Liver (tissue), 8 donors: ENCODE measurements at regions not wholly inside any gene's neighbourhood (a gene's known extent, or its start where the extent isn't known, plus 50 kb on each side); places are given as distances from the start of the nearest gene placed in this dataset.

ENCODE experiments used
- DNase-seq: peaks from one replicate; pipeline ENCODE4 v3.0.0-alpha.2; 2017; ENCODE audit warnings: low spot score
- H3K27ac ChIP-seq, 2 donors: one replicate each; pipeline ENCODE4 v1.7.0; 2013; ENCODE audit warnings: inconsistent platforms in 2 of 2, low read length in 2 of 2, control low read depth in 1 of 2, low read depth in 1 of 2, mild to moderate bottlenecking in 1 of 2
- H3K27me3 ChIP-seq, 4 donors: one replicate each; pipeline versions ENCODE4 v1.6.1 to v1.7.0; 2013; ENCODE audit warnings: low read length in 3 of 4, inconsistent platforms in 1 of 4, mild to moderate bottlenecking in 1 of 4, moderate library complexity in 1 of 4; ENCODE audit not compliant: control insufficient read depth in 4 of 4, insufficient read depth in 4 of 4
- H3K36me3 ChIP-seq, 4 donors: one replicate each; pipeline versions ENCODE4 v1.6.1 to v1.7.0; 2013; ENCODE audit warnings: low read length in 3 of 4, mild to moderate bottlenecking in 3 of 4, low read depth in 1 of 4, moderate library complexity in 1 of 4; ENCODE audit not compliant: control insufficient read depth in 4 of 4, insufficient read depth in 3 of 4
- H3K4me1 ChIP-seq, 4 donors: one replicate each; pipeline versions ENCODE4 v1.6.1 to v1.7.0; 2013; ENCODE audit warnings: low read length in 3 of 4, mild to moderate bottlenecking in 3 of 4, moderate library complexity in 1 of 4; ENCODE audit not compliant: control insufficient read depth in 4 of 4, insufficient read depth in 4 of 4
- H3K4me3 ChIP-seq, 3 donors: one replicate each; pipeline versions ENCODE4 v1.6.1 to v1.7.0; 2013; ENCODE audit warnings: low read length in 3 of 3, control low read depth in 1 of 3, low read depth in 1 of 3, mild to moderate bottlenecking in 1 of 3
- H3K9ac ChIP-seq, 2 donors: one replicate each; pipeline ENCODE4 v1.7.0; 2013; ENCODE audit warnings: low read length in 2 of 2, mild to moderate bottlenecking in 2 of 2, moderate library complexity in 2 of 2, control low read depth in 1 of 2, low read depth in 1 of 2
- H3K9me3 ChIP-seq, 4 donors: one replicate each; pipeline versions ENCODE4 v1.6.1 to v1.7.0; 2013; ENCODE audit warnings: low read length in 3 of 4; ENCODE audit not compliant: control insufficient read depth in 4 of 4
- EGR1 ChIP-seq, 2 donors: IDR thresholded peaks; 2 replicates each; pipeline ENCODE4 v1.6.1; 2016 to 2018; ENCODE audit warnings: antibody characterized with exemption in 2 of 2, low read depth in 2 of 2
- FOXA1 ChIP-seq: IDR thresholded peaks from 2 replicates; pipeline ENCODE4 v1.6.1; 2016; ENCODE audit warnings: antibody characterized with exemption
- FOXA2 ChIP-seq: IDR thresholded peaks from 2 replicates; pipeline ENCODE4 v1.6.1; 2016; ENCODE audit warnings: antibody characterized with exemption
- GABPA ChIP-seq, 2 donors: IDR thresholded peaks in 1 of 2; conservative IDR thresholded peaks in 1 of 2; 2 replicates each; pipeline ENCODE4 v1.6.1; 2016; ENCODE audit warnings: antibody characterized with exemption in 2 of 2, mild to moderate bottlenecking in 1 of 2, moderate library complexity in 1 of 2
- HNF4A ChIP-seq, 2 donors: conservative IDR thresholded peaks; 2 replicates each; pipeline ENCODE4 v1.6.1; 2016; ENCODE audit warnings: antibody characterized with exemption in 2 of 2, mild to moderate bottlenecking in 2 of 2
- HNF4G ChIP-seq: IDR thresholded peaks from 2 replicates; pipeline ENCODE4 v1.6.1; 2016; ENCODE audit warnings: antibody characterized with exemption
- JUND ChIP-seq, 2 donors: IDR thresholded peaks; 2 replicates each; pipeline ENCODE4 v1.6.1; 2016; ENCODE audit warnings: antibody characterized with exemption in 2 of 2
- NR2F2 ChIP-seq: IDR thresholded peaks from 2 replicates; pipeline ENCODE4 v1.6.1; 2016; ENCODE audit warnings: antibody characterized with exemption
- RAD21 ChIP-seq, 2 donors: IDR thresholded peaks; 2 replicates each; pipeline ENCODE4 v1.6.1; 2016; ENCODE audit warnings: antibody characterized with exemption in 2 of 2, mild to moderate bottlenecking in 2 of 2
- RXRA ChIP-seq, 2 donors: IDR thresholded peaks; 2 replicates each; pipeline ENCODE4 v1.6.1; 2017 to 2018; ENCODE audit warnings: antibody characterized with exemption in 2 of 2, mild to moderate bottlenecking in 1 of 2
- SP1 ChIP-seq: IDR thresholded peaks from 2 replicates; pipeline ENCODE4 v1.6.1; 2018; ENCODE audit warnings: antibody characterized with exemption, mild to moderate bottlenecking
- TAF1 ChIP-seq: conservative IDR thresholded peaks from 2 replicates; pipeline ENCODE4 v1.6.1; 2016; ENCODE audit warnings: antibody characterized with exemption, mild to moderate bottlenecking
- YY1 ChIP-seq: IDR thresholded peaks from 2 replicates; pipeline ENCODE4 v1.6.1; 2016; ENCODE audit warnings: antibody characterized with exemption, mild to moderate bottlenecking
- WGBS: extraction: QIAGEN DNeasy Blood & Tissue Kit; methylation state at CpG from one replicate; pipeline ENCODE4 v1.1.7; 2013; 5-methylcytosine and 5-hydroxymethylcytosine counted together
- TF ChIP-seq, protein P1 (sequence below): IDR thresholded peaks from 2 replicates; pipeline ENCODE4 v1.6.1; 2016; ENCODE audit warnings: antibody characterized with exemption, mild to moderate bottlenecking
- TF ChIP-seq, protein P2 (sequence below): IDR thresholded peaks from 2 replicates; pipeline ENCODE4 v1.6.1; 2016; ENCODE audit warnings: antibody characterized with exemption
- TF ChIP-seq, protein P3 (sequence below): fragments of 150-350 bp; IDR thresholded peaks from 2 replicates; pipeline ENCODE4 v1.5.1; 2017; ENCODE audit warnings: improper control_type of control experiment, low read depth, low read length; ENCODE audit not compliant: missing input control
- TF ChIP-seq, protein P4 (sequence below): IDR thresholded peaks from 2 replicates; pipeline ENCODE4 v1.6.1; 2016; ENCODE audit warnings: antibody characterized with exemption
- TF ChIP-seq, protein P5 (sequence below): IDR thresholded peaks from 2 replicates; pipeline ENCODE4 v1.6.1; 2016; ENCODE audit warnings: antibody characterized with exemption
- donor health status: healthy.
- donor health status: healthy.
- donor health status: healthy.
- donor health status: healthy.
- donor health status: healthy.

DNA sequence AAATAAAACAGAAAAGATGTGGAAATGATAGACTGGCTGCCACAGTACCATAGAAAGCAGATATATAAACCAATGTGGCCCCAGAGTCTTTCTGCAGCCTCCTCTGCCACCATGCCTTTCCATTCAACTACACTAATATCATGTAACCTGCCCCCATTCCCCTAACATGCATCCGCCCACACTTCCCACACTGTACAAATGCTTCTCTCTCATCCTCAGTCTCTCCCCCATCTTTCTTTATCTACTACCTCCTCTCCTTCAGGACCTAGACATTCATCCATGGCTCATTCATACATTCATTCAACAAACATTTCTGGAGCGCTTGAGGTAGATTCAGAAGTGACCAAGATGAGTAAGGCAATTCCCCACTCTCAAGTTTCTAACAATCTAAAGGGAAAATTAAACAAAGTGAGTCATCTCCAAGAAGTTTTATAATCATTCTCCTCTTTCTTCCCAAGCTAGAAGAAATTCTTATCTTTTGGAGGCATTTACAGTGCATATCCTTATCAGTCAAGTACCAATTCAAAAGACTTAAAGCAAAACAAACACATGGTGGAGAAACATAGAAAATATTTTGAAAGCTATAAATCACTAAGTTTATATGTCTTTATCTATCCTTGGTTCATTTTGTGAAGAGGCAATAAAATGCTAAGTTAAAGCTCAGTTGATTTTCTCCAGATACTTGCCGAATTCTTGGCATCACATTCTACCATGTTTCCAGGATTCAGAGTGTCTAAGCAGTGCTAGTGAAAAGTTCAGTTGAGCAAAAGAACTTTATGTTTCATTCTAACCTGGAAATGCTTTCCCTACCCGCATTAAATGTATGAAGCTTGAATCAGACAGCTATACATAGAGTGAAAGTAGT, 70.5 kb upstream of the FRMD6 start:
- no peaks in the 10 kb centered on the region for H3K4me1 ChIP-seq
- no peak overlapping the region for H3K4me3 ChIP-seq
- no peak for DNase-seq
- H3K27me3 ChIP-seq, result no peaks in the 10 kb centered on the region
- H3K9me3 ChIP-seq, result no peaks in the 10 kb centered on the region
- H3K27ac ChIP-seq, result no peak overlapping the region
- no peak for TF ChIP-seq JUND (IDR thresholded peaks at IDR 0.05)
- TF ChIP-seq, protein P1, sequence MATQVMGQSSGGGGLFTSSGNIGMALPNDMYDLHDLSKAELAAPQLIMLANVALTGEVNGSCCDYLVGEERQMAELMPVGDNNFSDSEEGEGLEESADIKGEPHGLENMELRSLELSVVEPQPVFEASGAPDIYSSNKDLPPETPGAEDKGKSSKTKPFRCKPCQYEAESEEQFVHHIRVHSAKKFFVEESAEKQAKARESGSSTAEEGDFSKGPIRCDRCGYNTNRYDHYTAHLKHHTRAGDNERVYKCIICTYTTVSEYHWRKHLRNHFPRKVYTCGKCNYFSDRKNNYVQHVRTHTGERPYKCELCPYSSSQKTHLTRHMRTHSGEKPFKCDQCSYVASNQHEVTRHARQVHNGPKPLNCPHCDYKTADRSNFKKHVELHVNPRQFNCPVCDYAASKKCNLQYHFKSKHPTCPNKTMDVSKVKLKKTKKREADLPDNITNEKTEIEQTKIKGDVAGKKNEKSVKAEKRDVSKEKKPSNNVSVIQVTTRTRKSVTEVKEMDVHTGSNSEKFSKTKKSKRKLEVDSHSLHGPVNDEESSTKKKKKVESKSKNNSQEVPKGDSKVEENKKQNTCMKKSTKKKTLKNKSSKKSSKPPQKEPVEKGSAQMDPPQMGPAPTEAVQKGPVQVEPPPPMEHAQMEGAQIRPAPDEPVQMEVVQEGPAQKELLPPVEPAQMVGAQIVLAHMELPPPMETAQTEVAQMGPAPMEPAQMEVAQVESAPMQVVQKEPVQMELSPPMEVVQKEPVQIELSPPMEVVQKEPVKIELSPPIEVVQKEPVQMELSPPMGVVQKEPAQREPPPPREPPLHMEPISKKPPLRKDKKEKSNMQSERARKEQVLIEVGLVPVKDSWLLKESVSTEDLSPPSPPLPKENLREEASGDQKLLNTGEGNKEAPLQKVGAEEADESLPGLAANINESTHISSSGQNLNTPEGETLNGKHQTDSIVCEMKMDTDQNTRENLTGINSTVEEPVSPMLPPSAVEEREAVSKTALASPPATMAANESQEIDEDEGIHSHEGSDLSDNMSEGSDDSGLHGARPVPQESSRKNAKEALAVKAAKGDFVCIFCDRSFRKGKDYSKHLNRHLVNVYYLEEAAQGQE, result no peak
- WGBS, result 84% methylated on average over 4 of the region's 4 CpGs
- H3K36me3 ChIP-seq, result no peaks in the 10 kb centered on the region
- H3K9ac ChIP-seq, result no peak overlapping the region

DNA sequence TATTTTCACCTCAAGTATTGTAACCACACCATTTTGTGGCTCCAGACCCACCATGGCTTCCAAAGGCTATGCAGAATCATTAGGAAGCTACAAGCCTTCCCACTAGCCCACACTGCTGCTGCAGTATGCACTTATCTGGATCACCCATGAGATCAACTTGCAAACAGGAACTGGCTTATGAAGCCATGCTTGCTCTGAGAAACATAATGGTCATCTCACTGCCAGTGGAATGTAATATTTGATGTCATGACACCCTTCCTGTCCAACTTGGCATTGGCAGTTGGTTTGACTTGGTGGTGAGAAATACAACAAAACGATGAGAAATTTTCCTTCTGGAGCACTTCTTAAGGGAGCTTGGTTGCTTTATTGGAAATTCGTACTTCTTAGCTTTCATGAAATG, 69.3 kb upstream of the FRMD6 start:
- Histone ChIP-seq H3K27ac (no peak overlapping the region), H3K9ac (no peak overlapping the region), H3K9me3 (no peaks in the 10 kb centered on the region), H3K36me3 (no peaks in the 10 kb centered on the region), H3K27me3 (no peaks in the 10 kb centered on the region), H3K4me3 (no peak overlapping the region), H3K4me1 (no peaks in the 10 kb centered on the region)
- TF ChIP-seq, protein P1, result no peak
- TF ChIP-seq JUND (IDR thresholded peaks at IDR 0.05) (no peak), NR2F2 (no peak), RXRA (IDR thresholded peaks at IDR 0.05) (no peak), FOXA2 (no peak), YY1 (no peak), TAF1 (no peak), HNF4A (conservative IDR thresholded peaks at IDR 0.05) (no peak), RAD21 (IDR thresholded peaks at IDR 0.05) (no peak), SP1 (no peak), FOXA1 (no peak), EGR1 (IDR thresholded peaks at IDR 0.05; ENCODE audit: low read depth in 2 of 2) (no peak), HNF4G (no peak), GABPA (IDR thresholded peaks at IDR 0.05 in 1 of 2, conservative IDR thresholded peaks at IDR 0.05 in 1 of 2) (no peak)
- TF ChIP-seq, protein P2, sequence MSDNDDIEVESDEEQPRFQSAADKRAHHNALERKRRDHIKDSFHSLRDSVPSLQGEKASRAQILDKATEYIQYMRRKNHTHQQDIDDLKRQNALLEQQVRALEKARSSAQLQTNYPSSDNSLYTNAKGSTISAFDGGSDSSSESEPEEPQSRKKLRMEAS, result no peak
- TF ChIP-seq, protein P3, sequence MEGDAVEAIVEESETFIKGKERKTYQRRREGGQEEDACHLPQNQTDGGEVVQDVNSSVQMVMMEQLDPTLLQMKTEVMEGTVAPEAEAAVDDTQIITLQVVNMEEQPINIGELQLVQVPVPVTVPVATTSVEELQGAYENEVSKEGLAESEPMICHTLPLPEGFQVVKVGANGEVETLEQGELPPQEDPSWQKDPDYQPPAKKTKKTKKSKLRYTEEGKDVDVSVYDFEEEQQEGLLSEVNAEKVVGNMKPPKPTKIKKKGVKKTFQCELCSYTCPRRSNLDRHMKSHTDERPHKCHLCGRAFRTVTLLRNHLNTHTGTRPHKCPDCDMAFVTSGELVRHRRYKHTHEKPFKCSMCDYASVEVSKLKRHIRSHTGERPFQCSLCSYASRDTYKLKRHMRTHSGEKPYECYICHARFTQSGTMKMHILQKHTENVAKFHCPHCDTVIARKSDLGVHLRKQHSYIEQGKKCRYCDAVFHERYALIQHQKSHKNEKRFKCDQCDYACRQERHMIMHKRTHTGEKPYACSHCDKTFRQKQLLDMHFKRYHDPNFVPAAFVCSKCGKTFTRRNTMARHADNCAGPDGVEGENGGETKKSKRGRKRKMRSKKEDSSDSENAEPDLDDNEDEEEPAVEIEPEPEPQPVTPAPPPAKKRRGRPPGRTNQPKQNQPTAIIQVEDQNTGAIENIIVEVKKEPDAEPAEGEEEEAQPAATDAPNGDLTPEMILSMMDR, result no peak
- TF ChIP-seq, protein P4, sequence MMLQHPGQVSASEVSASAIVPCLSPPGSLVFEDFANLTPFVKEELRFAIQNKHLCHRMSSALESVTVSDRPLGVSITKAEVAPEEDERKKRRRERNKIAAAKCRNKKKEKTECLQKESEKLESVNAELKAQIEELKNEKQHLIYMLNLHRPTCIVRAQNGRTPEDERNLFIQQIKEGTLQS, result no peak
- TF ChIP-seq, protein P5, sequence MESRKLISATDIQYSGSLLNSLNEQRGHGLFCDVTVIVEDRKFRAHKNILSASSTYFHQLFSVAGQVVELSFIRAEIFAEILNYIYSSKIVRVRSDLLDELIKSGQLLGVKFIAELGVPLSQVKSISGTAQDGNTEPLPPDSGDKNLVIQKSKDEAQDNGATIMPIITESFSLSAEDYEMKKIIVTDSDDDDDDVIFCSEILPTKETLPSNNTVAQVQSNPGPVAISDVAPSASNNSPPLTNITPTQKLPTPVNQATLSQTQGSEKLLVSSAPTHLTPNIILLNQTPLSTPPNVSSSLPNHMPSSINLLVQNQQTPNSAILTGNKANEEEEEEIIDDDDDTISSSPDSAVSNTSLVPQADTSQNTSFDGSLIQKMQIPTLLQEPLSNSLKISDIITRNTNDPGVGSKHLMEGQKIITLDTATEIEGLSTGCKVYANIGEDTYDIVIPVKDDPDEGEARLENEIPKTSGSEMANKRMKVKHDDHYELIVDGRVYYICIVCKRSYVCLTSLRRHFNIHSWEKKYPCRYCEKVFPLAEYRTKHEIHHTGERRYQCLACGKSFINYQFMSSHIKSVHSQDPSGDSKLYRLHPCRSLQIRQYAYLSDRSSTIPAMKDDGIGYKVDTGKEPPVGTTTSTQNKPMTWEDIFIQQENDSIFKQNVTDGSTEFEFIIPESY, result no peak
- no peak for DNase-seq
- WGBS, result 72% methylated on average over 2 of the region's 2 CpGs
